PC-3 (cell line): ENCODE measurements at regions not wholly inside any gene's neighbourhood (a gene's known extent, or its start where the extent isn't known, plus 50 kb on each side); places are given as distances from the start of the nearest gene placed in this dataset.

Experiments used
- ATAC-seq: fragments of 200-7000 bp; cut with Tn5 transposase; 2 replicates; pipeline ENCODE4 v1.9.1; 2020; ENCODE audit warnings: mild to moderate bottlenecking, moderate library complexity
- BruUV-seq: library from RNA; stranded (reverse); fragments of 400-500 nt; replicated peaks from 2 replicates; lab custom pipeline; 2021; lab: Mats Ljungman, UMichigan
- CTCF ChIA-PET: fragments of 300-600 bp; sonication (Branson Sonifier 250); formaldehyde crosslinking; loops from one replicate; lab custom pipeline; 2022; ENCODE audit warnings: antibody characterized with exemption; lab: Charles Lee
- POLR2A ChIA-PET: fragments of 300-600 bp; sonication (Branson Sonifier 250); formaldehyde crosslinking; loops from one replicate; lab custom pipeline; 2022; ENCODE audit warnings: antibody characterized with exemption; ENCODE audit not compliant: unreplicated experiment; lab: Charles Lee
- DNase-seq: peaks from one replicate; pipeline ENCODE4 v3.0.0-alpha.2; 2015
- H2AFZ ChIP-seq: fragments of 300-600 bp; sonication (generic); 2 replicates; pipeline ENCODE4 v1.6.0; 2016; ENCODE audit warnings: antibody characterized with exemption, low read length
- H3F3A ChIP-seq: fragments of 300-600 bp; sonication (generic); one replicate; pipeline ENCODE4 v1.6.0; 2017; ENCODE audit warnings: antibody characterized with exemption, low read length, control low read depth, mild to moderate bottlenecking; ENCODE audit not compliant: unreplicated experiment
- H3K27ac ChIP-seq: fragments of 300-600 bp; sonication (generic); 2 replicates; pipeline ENCODE4 v1.5.1; 2016; ENCODE audit warnings: mild to moderate bottlenecking, low read length
- H3K27me3 ChIP-seq: fragments of 300-600 bp; sonication (generic); 2 replicates; pipeline ENCODE4 v1.6.1; 2016; ENCODE audit warnings: low read length, mixed read lengths
- H3K36me3 ChIP-seq: fragments of 300-600 bp; sonication (generic); 2 replicates; pipeline ENCODE4 v1.6.1; 2016; ENCODE audit warnings: low read depth, mixed run types, low read length, mixed read lengths
- H3K4me1 ChIP-seq: fragments of 300-600 bp; sonication (generic); 2 replicates; pipeline ENCODE4 v1.5.1; 2016; ENCODE audit warnings: low read length; ENCODE audit not compliant: insufficient read depth
- H3K4me2 ChIP-seq: fragments of 300-600 bp; sonication (generic); 2 replicates; pipeline ENCODE4 v1.6.0; 2016; ENCODE audit warnings: low read length
- H3K4me3 ChIP-seq: fragments of 300-600 bp; sonication (generic); 2 replicates; pipeline ENCODE4 v1.5.1; 2016; ENCODE audit warnings: mild to moderate bottlenecking, low read length, mixed read lengths
- H3K79me2 ChIP-seq: fragments of 300-600 bp; sonication (generic); 2 replicates; pipeline ENCODE4 v1.6.1; 2017; ENCODE audit warnings: low read length, mixed read lengths
- H3K9ac ChIP-seq: fragments of 300-600 bp; sonication (generic); 2 replicates; pipeline ENCODE4 v1.6.0; 2016; ENCODE audit warnings: mild to moderate bottlenecking, low read length
- H3K9me2 ChIP-seq: fragments of 300-600 bp; sonication (generic); replicated peaks from 2 replicates; pipeline ENCODE4 v1.6.1; 2016; ENCODE audit warnings: mixed run types, low read length, mixed read lengths
- H3K9me3 ChIP-seq: fragments of 300-600 bp; sonication (generic); 2 replicates; pipeline ENCODE4 v1.6.1; 2016; ENCODE audit warnings: low read length, mixed read lengths
- H4K20me1 ChIP-seq: fragments of 300-600 bp; sonication (generic); 2 replicates; pipeline ENCODE4 v1.6.1; 2016; ENCODE audit warnings: low read length, mixed read lengths
- EZH2 ChIP-seq: fragments of 300-600 bp; sonication (generic); IDR thresholded peaks from one replicate; pipeline ENCODE4 v1.6.1; 2017; ENCODE audit warnings: antibody characterized with exemption, mild to moderate bottlenecking, low read length; ENCODE audit not compliant: unreplicated experiment
- EZH2phosphoT487 ChIP-seq: fragments of 300-600 bp; sonication (generic); IDR thresholded peaks from 2 replicates; pipeline ENCODE4 v1.6.1; 2018; ENCODE audit warnings: mild to moderate bottlenecking, antibody characterized with exemption, low read length, borderline replicate concordance
- intact Hi-C: fragments of 100-400 bp; cut with micrococcal nuclease; formaldehyde crosslinking; loops from 2 replicates; pipeline ENCODE4 v1.9.0; 2023
- TF ChIP-seq, protein P1 (sequence below): fragments of 300-600 bp; sonication (generic); conservative IDR thresholded peaks from 2 replicates; pipeline ENCODE4 v1.5.1; 2017; ENCODE audit warnings: antibody characterized with exemption, low read depth, mild to moderate bottlenecking, low read length

DNA sequence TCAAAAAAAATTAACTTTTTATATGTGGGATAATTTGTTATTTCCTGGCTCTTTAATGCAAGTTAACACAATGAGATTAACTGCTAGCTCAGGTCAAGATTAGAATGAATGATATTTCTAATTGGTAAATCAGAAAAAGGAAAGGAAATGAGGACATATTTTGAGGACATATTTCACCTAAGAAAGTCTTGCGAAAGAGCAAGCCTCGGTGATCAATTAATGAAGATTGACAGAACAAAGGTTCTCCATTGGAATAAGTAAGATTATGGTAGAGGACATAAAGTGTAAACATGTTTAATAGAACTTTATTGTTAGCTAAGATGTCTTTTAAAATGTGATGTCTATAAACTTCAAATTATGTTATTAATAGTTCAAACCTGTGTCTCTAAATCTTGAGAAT, 1617.8 kb downstream of the KCNT2 start:
- TF ChIP-seq, protein P1, sequence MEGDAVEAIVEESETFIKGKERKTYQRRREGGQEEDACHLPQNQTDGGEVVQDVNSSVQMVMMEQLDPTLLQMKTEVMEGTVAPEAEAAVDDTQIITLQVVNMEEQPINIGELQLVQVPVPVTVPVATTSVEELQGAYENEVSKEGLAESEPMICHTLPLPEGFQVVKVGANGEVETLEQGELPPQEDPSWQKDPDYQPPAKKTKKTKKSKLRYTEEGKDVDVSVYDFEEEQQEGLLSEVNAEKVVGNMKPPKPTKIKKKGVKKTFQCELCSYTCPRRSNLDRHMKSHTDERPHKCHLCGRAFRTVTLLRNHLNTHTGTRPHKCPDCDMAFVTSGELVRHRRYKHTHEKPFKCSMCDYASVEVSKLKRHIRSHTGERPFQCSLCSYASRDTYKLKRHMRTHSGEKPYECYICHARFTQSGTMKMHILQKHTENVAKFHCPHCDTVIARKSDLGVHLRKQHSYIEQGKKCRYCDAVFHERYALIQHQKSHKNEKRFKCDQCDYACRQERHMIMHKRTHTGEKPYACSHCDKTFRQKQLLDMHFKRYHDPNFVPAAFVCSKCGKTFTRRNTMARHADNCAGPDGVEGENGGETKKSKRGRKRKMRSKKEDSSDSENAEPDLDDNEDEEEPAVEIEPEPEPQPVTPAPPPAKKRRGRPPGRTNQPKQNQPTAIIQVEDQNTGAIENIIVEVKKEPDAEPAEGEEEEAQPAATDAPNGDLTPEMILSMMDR = no peak
- TF ChIP-seq EZH2phosphoT487 (no peak), EZH2 (no peak)
- Histone ChIP-seq H3K9me2 (no peaks in the 10 kb centered on the region), H2AFZ (no peak overlapping the region), H3K79me2 (no peaks in the 10 kb centered on the region), H3K9me3 (no peaks in the 10 kb centered on the region), H4K20me1 (no peaks in the 10 kb centered on the region), H3K9ac (no peak overlapping the region), H3K27ac (no peak overlapping the region), H3K4me3 (no peak overlapping the region), H3K4me2 (no peak overlapping the region), H3F3A (no peaks in the 10 kb centered on the region), H3K27me3 (no peaks in the 10 kb centered on the region), H3K36me3 (no peaks in the 10 kb centered on the region), H3K4me1 (no peaks in the 10 kb centered on the region)
- no peak for ATAC-seq
- POLR2A ChIA-PET = no interaction called here
- CTCF ChIA-PET = no interaction called here
- DNase-seq = no peak
- no TSS peak for BruUV-seq
- intact Hi-C loops = no loop called here

DNA sequence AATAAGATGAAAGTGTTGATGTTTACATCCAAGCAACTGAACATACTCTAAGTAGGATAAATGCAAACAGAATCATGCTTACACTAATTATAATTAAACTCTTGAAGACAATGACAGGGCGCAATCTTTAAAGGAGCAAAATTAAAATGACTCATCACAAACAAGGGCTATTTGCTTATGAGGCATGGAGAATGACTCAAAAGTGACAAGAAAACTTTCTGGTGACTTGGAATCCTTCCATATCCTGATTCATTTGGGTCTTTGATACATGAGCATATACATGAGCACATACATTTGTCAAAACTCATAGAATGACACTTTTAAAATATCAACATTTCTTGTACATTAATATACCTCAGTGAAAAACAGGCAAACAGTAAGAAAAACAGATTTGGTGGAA, 1632.3 kb downstream of the KCNT2 start:
- Histone ChIP-seq H3K79me2 (no peaks in the 10 kb centered on the region), H4K20me1 (no peaks in the 10 kb centered on the region), H3F3A (no peaks in the 10 kb centered on the region), H3K9ac (no peak overlapping the region), H3K4me1 (peaks cover 17% of the 10 kb centered on the region), H3K4me3 (no peak overlapping the region), H3K36me3 (no peaks in the 10 kb centered on the region), H3K4me2 (peak overlapping the region; percentile 44; the same call in 1 of the 2 replicates), H3K27ac (peak overlapping the region; percentile 26; the same call in 1 of the 2 replicates), H2AFZ (no peak overlapping the region), H3K9me2 (no peaks in the 10 kb centered on the region), H3K27me3 (no peaks in the 10 kb centered on the region), H3K9me3 (no peaks in the 10 kb centered on the region)
- DNase-seq = peak; percentile 92
- ChIA-PET CTCF (no interaction called here), POLR2A (no interaction called here)
- TF ChIP-seq EZH2 = no peak
- TF ChIP-seq, protein P1 = no peak
- no peak for TF ChIP-seq EZH2phosphoT487
- intact Hi-C loops = no loop called here
- peak; percentile 80 for ATAC-seq
- BruUV-seq = no TSS peak

DNA sequence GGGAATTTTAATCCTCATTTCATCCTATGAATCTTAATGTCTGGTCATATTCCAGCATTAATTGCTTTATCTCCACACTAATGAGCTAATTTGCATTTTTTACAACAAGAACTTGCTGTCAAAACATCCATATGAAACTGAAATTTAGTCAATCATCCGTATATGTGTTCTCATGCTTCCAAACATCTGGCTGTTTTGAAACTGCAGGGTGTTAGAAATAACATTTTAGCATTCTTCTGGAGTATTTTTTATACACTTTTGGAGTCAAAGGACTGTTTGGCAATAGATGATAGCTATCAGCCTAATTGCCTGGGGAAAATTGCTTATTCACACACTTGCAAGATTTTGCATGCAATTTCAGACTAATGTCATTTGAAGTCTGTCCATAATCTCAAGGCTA, 1639.3 kb downstream of the KCNT2 start:
- Histone ChIP-seq H3K4me2 (no peak overlapping the region), H3K9me2 (no peaks in the 10 kb centered on the region), H3F3A (no peaks in the 10 kb centered on the region), H4K20me1 (no peaks in the 10 kb centered on the region), H3K4me1 (no peaks in the 10 kb centered on the region), H3K27me3 (no peaks in the 10 kb centered on the region), H3K36me3 (no peaks in the 10 kb centered on the region), H3K9me3 (no peaks in the 10 kb centered on the region), H3K9ac (no peak overlapping the region), H3K27ac (no peak overlapping the region), H3K79me2 (no peaks in the 10 kb centered on the region), H2AFZ (no peak overlapping the region), H3K4me3 (no peak overlapping the region)
- ATAC-seq = no peak
- POLR2A ChIA-PET = no interaction called here
- CTCF ChIA-PET = no interaction called here
- intact Hi-C loops = no loop called here
- DNase-seq = no peak
- TF ChIP-seq EZH2phosphoT487 (no peak), EZH2 (no peak)
- TF ChIP-seq, protein P1 = no peak
- no TSS peak for BruUV-seq
